Endothelial cell (in vitro differentiated cells): ENCODE measurements at regions not wholly inside any gene's neighbourhood (a gene's known extent, or its start where the extent isn't known, plus 50 kb on each side); places are given as distances from the start of the nearest gene placed in this dataset.

ENCODE experiments used
- DNase-seq: peaks from one replicate; pipeline ENCODE4 v3.0.0; 2021; ENCODE audit warnings: low spot score
- H3K27ac Mint-ChIP-seq: one replicate; pipeline ENCODE4 v1.8.0; 2021; ENCODE audit warnings: mixed read lengths, inconsistent platforms; ENCODE audit not compliant: unreplicated experiment
- H3K27me3 Mint-ChIP-seq: one replicate; pipeline ENCODE4 v1.8.0; 2021; ENCODE audit warnings: mild to moderate bottlenecking, moderate library complexity, mixed read lengths, inconsistent platforms; ENCODE audit not compliant: unreplicated experiment
- H3K36me3 Mint-ChIP-seq: one replicate; pipeline ENCODE4 v1.8.0; 2021; ENCODE audit warnings: mild to moderate bottlenecking, low read depth, mixed read lengths, inconsistent platforms; ENCODE audit not compliant: unreplicated experiment
- H3K4me1 Mint-ChIP-seq: one replicate; pipeline ENCODE4 v1.8.0; 2021; ENCODE audit warnings: mild to moderate bottlenecking, mixed read lengths, inconsistent platforms; ENCODE audit not compliant: unreplicated experiment
- H3K4me3 Mint-ChIP-seq: one replicate; pipeline ENCODE4 v1.8.0; 2021; ENCODE audit warnings: mild to moderate bottlenecking, mixed read lengths, inconsistent platforms; ENCODE audit not compliant: unreplicated experiment
- H3K9me3 Mint-ChIP-seq: one replicate; pipeline ENCODE4 v1.8.0; 2021; ENCODE audit warnings: mixed read lengths, inconsistent platforms; ENCODE audit not compliant: unreplicated experiment
- CTCF ChIP-seq: fragments of 200-600 bp; sonication (generic); IDR thresholded peaks from one replicate; pipeline ENCODE4 v1.5.0; 2021; ENCODE audit warnings: antibody characterized with exemption; ENCODE audit not compliant: unreplicated experiment

- H3K27me3 Mint-ChIP-seq, result peaks cover 48% of the 10 kb centered on the region
- H3K9me3 Mint-ChIP-seq, result peaks cover 46% of the 10 kb centered on the region
Observed at GRCh38 chr3:13711911-13712650, 163.2 kb downstream of the FBLN2 start.

GRCh38 chr3:13710251-13710650 lies 161.3 kb downstream of the FBLN2 start:
- peak; percentile 1 for DNase-seq
- Mint-ChIP-seq H3K9me3 (peaks cover 50% of the 10 kb centered on the region), H3K4me3 (peak overlapping the region; percentile 37), H3K4me1 (no peaks in the 10 kb centered on the region), H3K36me3 (peaks cover 67% of the 10 kb centered on the region), H3K27ac (no peak overlapping the region), H3K27me3 (peaks cover 51% of the 10 kb centered on the region)
- TF ChIP-seq CTCF, result no peak

More at GRCh38 chr3:13711911-13712650, 163.2 kb downstream of the FBLN2 start:
- Mint-ChIP-seq H3K36me3 (peaks cover 63% of the 10 kb centered on the region), H3K27ac (peak overlapping the region; percentile 24), H3K4me3 (peak overlapping the region; percentile 51), H3K4me1 (no peaks in the 10 kb centered on the region)
- DNase-seq, result peak; percentile 0
- TF ChIP-seq CTCF, result no peak

- TF ChIP-seq CTCF, result no peak
- H3K9me3 Mint-ChIP-seq, result peaks cover 50% of the 10 kb centered on the region
- peaks cover 53% of the 10 kb centered on the region for H3K27me3 Mint-ChIP-seq
- no peak for DNase-seq
- H3K27ac Mint-ChIP-seq, result no peak overlapping the region
- H3K4me1 Mint-ChIP-seq, result no peaks in the 10 kb centered on the region
- no peak overlapping the region for H3K4me3 Mint-ChIP-seq
- peaks cover 71% of the 10 kb centered on the region for H3K36me3 Mint-ChIP-seq
Observed at GRCh38 chr3:13709706-13710105, 160.8 kb downstream of the FBLN2 start.

- Mint-ChIP-seq H3K36me3 (peaks cover 68% of the 10 kb centered on the region), H3K4me1 (no peaks in the 10 kb centered on the region), H3K27ac (no peak overlapping the region), H3K9me3 (peaks cover 50% of the 10 kb centered on the region), H3K27me3 (peaks cover 54% of the 10 kb centered on the region), H3K4me3 (no peak overlapping the region)
- no peak for TF ChIP-seq CTCF
- DNase-seq, result peak; percentile 1
Observed at GRCh38 chr3:13708871-13709595, 160.1 kb downstream of the FBLN2 start.

- H3K4me3 Mint-ChIP-seq, result no peak overlapping the region
- peaks cover 49% of the 10 kb centered on the region for H3K27me3 Mint-ChIP-seq
- DNase-seq, result no peak
- H3K9me3 Mint-ChIP-seq, result peaks cover 50% of the 10 kb centered on the region
- H3K4me1 Mint-ChIP-seq, result no peaks in the 10 kb centered on the region
- H3K27ac Mint-ChIP-seq, result no peak overlapping the region
- H3K36me3 Mint-ChIP-seq, result peaks cover 67% of the 10 kb centered on the region
- TF ChIP-seq CTCF, result no peak
Observed at GRCh38 chr3:13708301-13708700, 159.4 kb downstream of the FBLN2 start.
